GM12874 (cell line): ENCODE measurements at regions not wholly inside any gene's neighbourhood (a gene's known extent, or its start where the extent isn't known, plus 50 kb on each side); places are given as distances from the start of the nearest gene placed in this dataset.

Source experiments
- TF ChIP-seq, protein P1 (sequence below): IDR thresholded peaks from 2 replicates; pipeline ENCODE4 v1.5.1; 2011; ENCODE audit warnings: low read depth, mild to moderate bottlenecking, control low read depth, low read length, moderate library complexity; ENCODE audit not compliant: insufficient read depth

DNA sequence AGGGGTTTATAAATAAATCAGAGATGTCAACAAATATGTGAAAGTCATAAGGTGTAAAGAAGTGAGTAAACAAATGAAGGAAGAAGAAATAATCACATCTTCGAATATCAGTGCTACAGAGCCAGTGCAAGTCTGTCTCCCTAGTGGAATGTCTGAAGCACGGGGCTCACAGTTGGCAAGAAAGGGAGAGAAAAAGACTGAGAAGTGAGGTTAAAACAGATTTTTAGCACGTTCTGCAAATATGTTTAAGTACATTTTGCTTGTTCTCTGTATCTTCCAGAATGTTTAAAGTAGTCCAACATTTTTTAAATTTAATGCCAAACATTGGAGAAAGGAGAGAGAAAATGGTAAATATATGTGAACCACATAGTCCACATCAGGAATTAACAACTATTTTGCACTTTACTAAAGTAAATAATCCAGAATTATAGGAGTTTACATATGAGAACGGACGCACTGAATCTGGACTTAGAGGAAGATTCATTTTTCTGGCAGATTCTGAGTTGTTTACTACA, 682.4 kb downstream of the LTN1 start:
- TF ChIP-seq, protein P1, sequence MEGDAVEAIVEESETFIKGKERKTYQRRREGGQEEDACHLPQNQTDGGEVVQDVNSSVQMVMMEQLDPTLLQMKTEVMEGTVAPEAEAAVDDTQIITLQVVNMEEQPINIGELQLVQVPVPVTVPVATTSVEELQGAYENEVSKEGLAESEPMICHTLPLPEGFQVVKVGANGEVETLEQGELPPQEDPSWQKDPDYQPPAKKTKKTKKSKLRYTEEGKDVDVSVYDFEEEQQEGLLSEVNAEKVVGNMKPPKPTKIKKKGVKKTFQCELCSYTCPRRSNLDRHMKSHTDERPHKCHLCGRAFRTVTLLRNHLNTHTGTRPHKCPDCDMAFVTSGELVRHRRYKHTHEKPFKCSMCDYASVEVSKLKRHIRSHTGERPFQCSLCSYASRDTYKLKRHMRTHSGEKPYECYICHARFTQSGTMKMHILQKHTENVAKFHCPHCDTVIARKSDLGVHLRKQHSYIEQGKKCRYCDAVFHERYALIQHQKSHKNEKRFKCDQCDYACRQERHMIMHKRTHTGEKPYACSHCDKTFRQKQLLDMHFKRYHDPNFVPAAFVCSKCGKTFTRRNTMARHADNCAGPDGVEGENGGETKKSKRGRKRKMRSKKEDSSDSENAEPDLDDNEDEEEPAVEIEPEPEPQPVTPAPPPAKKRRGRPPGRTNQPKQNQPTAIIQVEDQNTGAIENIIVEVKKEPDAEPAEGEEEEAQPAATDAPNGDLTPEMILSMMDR = no peak

DNA sequence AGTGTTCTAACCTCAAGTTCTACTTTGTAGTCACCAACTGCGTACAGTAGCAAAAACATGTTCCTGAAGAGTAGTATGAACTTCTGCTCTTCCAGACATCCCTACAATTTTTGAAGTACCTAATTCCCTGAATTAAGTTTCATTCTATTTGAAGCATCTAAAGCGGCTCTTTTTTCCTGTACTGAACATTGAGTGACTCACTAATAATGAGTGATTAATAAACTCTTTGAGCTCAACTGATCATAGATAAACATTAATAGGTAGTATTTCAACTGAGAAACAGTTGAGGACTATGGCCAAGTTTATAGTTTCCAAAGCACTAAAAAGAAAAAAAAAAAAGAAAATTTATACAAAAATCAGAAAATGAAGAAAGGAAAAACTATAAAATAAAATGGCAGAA, 683.1 kb downstream of the LTN1 start:
- TF ChIP-seq, protein P1 = no peak

DNA sequence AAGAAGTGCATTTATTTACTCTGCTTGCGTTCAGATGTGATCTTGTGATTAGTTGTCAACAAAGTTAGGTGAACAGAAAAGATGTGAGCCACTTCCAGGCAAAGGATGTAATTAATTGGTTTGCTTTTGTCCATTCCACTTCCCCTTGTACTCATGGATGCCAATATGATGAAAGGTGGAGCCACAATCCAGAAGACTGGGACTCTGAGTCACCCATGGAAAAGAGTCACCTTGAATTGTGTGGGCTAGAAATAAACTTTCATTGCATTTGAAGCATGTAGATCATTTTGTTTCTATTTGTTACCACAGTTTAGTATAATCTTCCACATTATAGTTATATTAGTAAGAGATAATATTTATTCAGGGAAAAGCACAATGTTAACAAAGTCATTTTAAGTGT, 684.2 kb downstream of the LTN1 start:
- TF ChIP-seq, protein P1 = no peak

DNA sequence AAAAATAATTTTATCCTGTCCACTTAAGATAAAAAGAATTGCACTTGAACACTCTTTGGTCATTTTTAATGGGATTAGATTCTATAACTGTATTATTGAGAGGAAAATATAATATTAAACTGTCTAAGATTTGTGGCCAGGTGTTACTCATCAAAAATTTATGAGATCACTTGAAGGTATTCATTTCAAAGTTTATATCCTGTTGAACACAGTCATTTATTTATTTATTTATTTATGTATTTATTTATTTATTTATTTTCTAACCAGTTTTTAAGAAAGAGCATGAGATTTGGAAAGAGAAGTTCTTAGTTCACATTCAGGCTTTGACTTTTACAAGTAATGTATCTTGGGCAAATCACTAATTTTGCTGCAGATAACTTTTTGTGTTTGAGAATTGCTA, 692.7 kb downstream of the LTN1 start:
- TF ChIP-seq, protein P1 = no peak

DNA sequence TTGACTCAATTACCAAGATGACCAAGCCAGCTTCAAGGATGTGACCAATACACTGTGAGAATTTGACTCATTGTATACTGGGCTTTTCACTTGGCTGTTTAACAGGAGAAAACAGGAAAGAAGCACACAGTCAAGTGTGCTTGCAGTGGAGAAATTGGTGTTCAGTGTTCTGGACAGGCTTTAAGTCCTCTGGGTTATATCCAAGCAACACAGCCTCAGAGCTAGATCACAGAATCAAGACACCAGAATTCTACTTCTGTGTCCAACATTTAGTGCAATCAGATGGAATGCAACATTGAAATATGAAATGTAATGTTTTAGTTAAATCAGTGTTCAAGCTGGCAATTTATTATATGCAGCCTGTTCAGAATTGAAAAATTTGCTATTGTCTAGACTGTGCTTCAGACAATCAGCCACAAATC, 694.4 kb downstream of the LTN1 start:
- TF ChIP-seq, protein P1 = no peak

DNA sequence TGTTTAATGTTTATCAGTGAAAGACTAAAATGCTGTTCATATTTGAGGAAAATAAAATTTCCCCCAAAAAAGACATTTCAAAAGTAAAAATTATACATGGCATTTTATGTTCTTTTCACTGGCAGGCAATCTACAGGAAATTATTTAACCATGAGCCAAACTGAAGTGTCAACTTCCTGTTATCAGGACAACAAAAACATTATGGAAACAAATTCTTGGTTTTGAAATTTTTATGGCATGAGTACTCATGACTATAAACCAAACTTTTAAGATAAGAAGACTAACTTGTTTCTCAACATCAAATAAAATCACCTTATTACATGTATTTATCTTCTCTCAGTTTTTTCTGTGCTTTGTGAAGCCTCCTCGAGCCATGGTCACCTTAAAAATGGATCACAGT, 698.6 kb downstream of the LTN1 start:
- TF ChIP-seq, protein P1 = no peak

DNA sequence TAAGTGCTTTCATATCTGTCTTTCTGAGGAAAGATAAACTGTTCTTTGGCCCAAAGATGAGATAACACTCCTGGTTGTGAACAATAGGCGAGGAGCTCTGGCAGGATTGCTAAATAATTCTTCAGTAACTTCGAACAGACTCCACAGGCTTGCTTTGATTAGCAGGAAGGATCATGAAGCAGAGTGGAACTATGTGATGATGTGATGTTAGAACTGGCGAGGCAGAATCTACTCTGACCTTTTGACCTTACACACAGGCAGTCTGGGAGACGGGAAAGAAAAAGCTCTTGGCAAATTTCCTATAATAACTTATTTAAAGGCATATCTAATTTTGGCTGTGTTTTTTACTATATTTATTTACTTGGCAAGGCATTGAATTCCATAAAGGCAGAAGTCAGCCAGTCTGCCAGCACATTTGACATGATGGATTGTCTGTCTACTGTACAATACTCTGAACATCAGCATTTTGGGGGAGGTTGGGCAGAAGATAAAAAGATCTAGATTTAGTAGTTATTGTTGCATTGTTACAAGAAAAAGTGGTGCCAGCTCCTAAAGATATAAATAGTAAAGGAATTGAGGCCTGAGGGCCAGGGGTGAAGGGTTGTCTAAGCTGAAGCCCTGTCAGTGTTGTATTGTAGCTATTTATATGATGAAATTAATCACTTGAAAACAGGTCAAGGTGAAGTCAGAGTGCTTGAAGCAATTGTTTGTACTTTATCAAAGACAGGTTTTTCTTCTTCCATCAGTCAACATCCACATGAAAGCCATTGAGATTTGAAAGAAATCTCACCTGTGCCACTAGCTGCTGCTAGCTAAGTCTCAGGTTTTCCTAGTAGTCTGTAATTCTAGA, 708.8 kb downstream of the LTN1 start:
- TF ChIP-seq, protein P1 = no peak
